CD8-positive, alpha-beta memory T cell (primary cell): ENCODE measurements at regions not wholly inside any gene's neighbourhood (a gene's known extent, or its start where the extent isn't known, plus 50 kb on each side); places are given as distances from the start of the nearest gene placed in this dataset.

Experiments
- CTCF ChIA-PET: fragments of 350-600 bp; sonication (Branson Sonifier 250); formaldehyde crosslinking; loops from one replicate; lab custom pipeline; 2021; ENCODE audit warnings: antibody characterized with exemption; lab: Charles Lee
- POLR2A ChIA-PET: fragments of 350-600 bp; sonication (Branson Sonifier 250); formaldehyde crosslinking; loops from one replicate; lab custom pipeline; 2021; ENCODE audit warnings: antibody characterized with exemption; lab: Charles Lee
- DNase-seq, 5 donors: peaks; one replicate each; pipeline versions ENCODE4 v3.0.0 to v3.0.0-alpha.2; 2020 to 2022; ENCODE audit warnings: mixed read lengths in 1 of 5
- H3K27ac ChIP-seq: one replicate; pipeline ENCODE4 v1.7.0; 2013; ENCODE audit warnings: low read depth, mild to moderate bottlenecking, low read length, moderate library complexity
- H3K27me3 ChIP-seq: 2 replicates; pipeline ENCODE4 v1.7.0; 2013; ENCODE audit warnings: low read length, mild to moderate bottlenecking; ENCODE audit not compliant: insufficient read depth, poor library complexity, severe bottlenecking
- H3K36me3 ChIP-seq: 2 replicates; pipeline ENCODE4 v1.7.0; 2013; ENCODE audit warnings: mild to moderate bottlenecking, low read length, moderate library complexity; ENCODE audit not compliant: insufficient read depth
- H3K4me1 ChIP-seq: 2 replicates; pipeline ENCODE4 v1.7.0; 2013; ENCODE audit warnings: mild to moderate bottlenecking, low read length, moderate library complexity; ENCODE audit not compliant: insufficient read depth
- H3K4me3 ChIP-seq: 2 replicates; pipeline ENCODE4 v1.7.0; 2013; ENCODE audit warnings: mild to moderate bottlenecking, low read length
- H3K9me3 ChIP-seq: 2 replicates; pipeline ENCODE4 v1.7.0; 2013; ENCODE audit warnings: mild to moderate bottlenecking, low read length
- H3K27ac Mint-ChIP-seq, 8 donors: one replicate each; pipeline ENCODE4 v1.8.0; 2020 to 2021; ENCODE audit warnings: mixed read lengths in 8 of 8, mild to moderate bottlenecking in 6 of 8, inconsistent platforms in 3 of 8, moderate library complexity in 3 of 8
- H3K27me3 Mint-ChIP-seq, 2 donors: one replicate each; pipeline ENCODE4 v1.8.0; 2020 to 2021; ENCODE audit warnings: mixed read lengths in 2 of 2, mild to moderate bottlenecking in 1 of 2, moderate library complexity in 1 of 2
- H3K36me3 Mint-ChIP-seq, 3 donors: one replicate each; pipeline ENCODE4 v1.8.0; 2020 to 2021; ENCODE audit warnings: mixed read lengths in 3 of 3, inconsistent platforms in 1 of 3, mild to moderate bottlenecking in 1 of 3
- H3K4me1 Mint-ChIP-seq, 3 donors: one replicate each; pipeline ENCODE4 v1.8.0; 2020 to 2021; ENCODE audit warnings: mixed read lengths in 3 of 3, inconsistent platforms in 1 of 3, mild to moderate bottlenecking in 1 of 3
- H3K4me3 Mint-ChIP-seq, 7 donors: one replicate each; pipeline ENCODE4 v1.8.0; 2020 to 2021; ENCODE audit warnings: mixed read lengths in 7 of 7, mild to moderate bottlenecking in 6 of 7, moderate library complexity in 4 of 7, inconsistent platforms in 2 of 7
- H3K9me3 Mint-ChIP-seq, 5 donors: one replicate each; pipeline ENCODE4 v1.8.0; 2020 to 2022; ENCODE audit warnings: mixed read lengths in 5 of 5, mild to moderate bottlenecking in 3 of 5, moderate library complexity in 2 of 5, inconsistent platforms in 1 of 5

DNA sequence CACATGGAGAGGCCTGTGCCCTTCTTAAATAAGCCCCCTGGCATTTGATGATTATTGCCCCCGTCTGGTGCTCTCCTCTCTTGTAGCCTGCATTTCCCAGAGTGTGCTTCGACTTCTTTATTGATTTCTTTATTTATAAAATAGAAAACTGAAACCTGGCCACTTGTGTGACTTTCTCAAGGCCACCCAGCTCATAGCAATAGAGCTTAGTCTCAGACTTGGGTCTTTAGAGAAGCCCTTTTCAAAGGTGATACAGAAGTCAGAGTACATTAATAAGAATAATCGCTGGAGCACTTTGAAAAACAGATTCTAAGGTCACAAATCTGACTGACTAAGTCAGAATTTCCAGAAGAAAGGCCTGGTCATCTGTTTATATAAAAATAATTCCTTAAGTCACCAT is 86.6 kb downstream of the NOC3L start:
- Histone ChIP-seq H3K4me1 (no peaks in the 10 kb centered on the region), H3K4me3 (no peak overlapping the region), H3K9me3 (no peaks in the 10 kb centered on the region), H3K27me3 (no peaks in the 10 kb centered on the region), H3K27ac (no peak overlapping the region), H3K36me3 (no peaks in the 10 kb centered on the region)
- no peak overlapping the region for H3K27ac Mint-ChIP-seq
- peaks cover 2 to 8% (median 8%) of the 10 kb centered on the region in 3 donors for H3K4me1 Mint-ChIP-seq
- no peak for DNase-seq
- CTCF ChIA-PET, result interaction anchor here (1.1 kb wide), 1 partner anchor 14 kb away, joined by 4 read pairs; no protein-coding TSS in a partner anchor
- peaks cover 0 to 8% of the 10 kb centered on the region in 2 donors for H3K27me3 Mint-ChIP-seq
- peaks cover 10 to 22% (median 16%) of the 10 kb centered on the region in 5 donors for H3K9me3 Mint-ChIP-seq
- H3K4me3 Mint-ChIP-seq, result no peak overlapping the region
- peaks cover 0 to 9% (median 0%) of the 10 kb centered on the region in 3 donors for H3K36me3 Mint-ChIP-seq
- POLR2A ChIA-PET, result no interaction called here

DNA sequence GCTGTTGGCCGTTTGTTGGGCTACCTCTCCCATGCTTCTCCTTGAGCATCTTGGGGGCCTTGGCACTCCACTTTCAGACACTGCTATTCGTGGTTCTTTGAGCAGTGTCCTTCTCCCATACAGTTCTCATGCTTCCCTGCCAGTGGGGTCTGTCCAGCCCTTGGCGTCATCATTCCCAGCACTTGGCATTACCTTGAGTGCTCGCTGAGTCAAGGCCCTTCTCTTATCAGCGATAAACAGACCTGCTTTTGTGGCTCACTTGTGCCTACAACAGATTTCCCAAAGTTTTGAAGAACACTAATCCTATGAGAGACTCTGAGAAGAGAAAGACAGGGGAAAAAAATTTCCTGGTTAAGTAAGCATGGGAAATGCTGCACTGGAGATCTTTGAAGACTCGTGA is 85.3 kb downstream of the NOC3L start:
- H3K9me3 Mint-ChIP-seq, result peaks cover 0 to 11% (median 10%) of the 10 kb centered on the region in 5 donors
- ChIA-PET POLR2A (no interaction called here), CTCF (interaction anchor here (0.6 kb wide), 1 partner anchor 192 kb away, joined by 3 read pairs; no protein-coding TSS in a partner anchor)
- no peak for DNase-seq
- no peak overlapping the region for H3K4me3 ChIP-seq
- no peak overlapping the region for H3K4me3 Mint-ChIP-seq
- H3K4me1 ChIP-seq, result no peaks in the 10 kb centered on the region
- H3K36me3 ChIP-seq, result no peaks in the 10 kb centered on the region
- peaks cover 0 to 6% (median 0%) of the 10 kb centered on the region in 3 donors for H3K36me3 Mint-ChIP-seq
- H3K4me1 Mint-ChIP-seq, result peaks cover 2 to 8% (median 8%) of the 10 kb centered on the region in 3 donors
- H3K27ac Mint-ChIP-seq, result no peak overlapping the region
- no peak overlapping the region for H3K27ac ChIP-seq
- H3K27me3 Mint-ChIP-seq, result peaks cover 0 to 7% of the 10 kb centered on the region in 2 donors
- H3K9me3 ChIP-seq, result no peaks in the 10 kb centered on the region
- no peaks in the 10 kb centered on the region for H3K27me3 ChIP-seq

DNA sequence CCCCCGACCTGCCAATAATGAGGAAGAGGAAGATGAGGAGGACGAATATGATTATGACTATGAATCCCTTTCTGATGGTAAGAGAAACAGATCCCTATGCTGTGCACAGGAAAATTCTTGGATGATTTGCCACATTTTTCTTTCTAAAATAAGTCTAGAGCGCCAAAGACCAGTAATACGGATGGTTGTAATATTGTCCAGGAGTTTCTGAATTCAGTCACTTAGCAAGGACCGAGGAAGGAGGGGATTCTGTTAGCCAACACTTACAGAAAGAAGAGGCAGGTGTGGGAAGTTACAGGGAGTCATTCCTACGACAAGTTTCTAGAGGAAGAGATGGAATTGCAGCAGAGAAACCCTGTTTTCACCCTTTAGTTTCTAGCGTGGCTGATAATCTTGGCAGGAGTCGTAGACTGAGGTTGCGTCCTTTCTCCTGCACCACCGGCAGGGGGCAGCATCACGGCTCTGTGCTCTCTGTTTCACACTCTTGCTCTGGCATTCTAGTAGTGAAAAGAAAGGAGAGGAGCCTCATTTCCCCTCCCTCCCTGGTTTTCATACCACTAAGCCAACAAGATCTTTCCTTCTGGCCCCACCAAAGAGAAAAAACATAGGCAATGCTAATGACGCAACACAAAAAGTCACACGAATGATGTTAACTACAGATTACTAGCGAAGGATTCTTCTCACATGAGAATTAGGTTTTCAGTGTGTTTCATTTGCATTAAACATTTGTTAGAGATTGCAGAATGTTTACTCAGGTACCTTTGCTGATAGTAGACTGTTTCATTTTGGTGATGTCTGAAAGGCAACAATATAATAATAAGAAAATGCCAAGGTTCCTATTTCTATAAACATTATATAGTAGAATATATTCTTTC is 82.7 kb downstream of the NOC3L start:
- H3K27me3 ChIP-seq, result no peaks in the 10 kb centered on the region
- peaks cover 7 to 8% of the 10 kb centered on the region in 2 donors for H3K27me3 Mint-ChIP-seq
- peaks cover 2 to 8% (median 8%) of the 10 kb centered on the region in 3 donors for H3K4me1 Mint-ChIP-seq
- H3K4me3 Mint-ChIP-seq, result no peak overlapping the region
- no peaks in the 10 kb centered on the region for H3K36me3 Mint-ChIP-seq
- H3K4me1 ChIP-seq, result no peaks in the 10 kb centered on the region
- POLR2A ChIA-PET, result no interaction called here
- no peak overlapping the region for H3K27ac ChIP-seq
- DNase-seq, result peak; percentile 15 to 57 (median 27)
- H3K4me3 ChIP-seq, result no peak overlapping the region
- H3K27ac Mint-ChIP-seq, result no peak overlapping the region
- CTCF ChIA-PET, result interaction anchor here (1.1 kb wide), 1 partner anchor 40 kb away, joined by 7 read pairs; no protein-coding TSS in a partner anchor
- no peaks in the 10 kb centered on the region for H3K36me3 ChIP-seq
- no peaks in the 10 kb centered on the region for H3K9me3 ChIP-seq
- H3K9me3 Mint-ChIP-seq, result no peaks in the 10 kb centered on the region

DNA sequence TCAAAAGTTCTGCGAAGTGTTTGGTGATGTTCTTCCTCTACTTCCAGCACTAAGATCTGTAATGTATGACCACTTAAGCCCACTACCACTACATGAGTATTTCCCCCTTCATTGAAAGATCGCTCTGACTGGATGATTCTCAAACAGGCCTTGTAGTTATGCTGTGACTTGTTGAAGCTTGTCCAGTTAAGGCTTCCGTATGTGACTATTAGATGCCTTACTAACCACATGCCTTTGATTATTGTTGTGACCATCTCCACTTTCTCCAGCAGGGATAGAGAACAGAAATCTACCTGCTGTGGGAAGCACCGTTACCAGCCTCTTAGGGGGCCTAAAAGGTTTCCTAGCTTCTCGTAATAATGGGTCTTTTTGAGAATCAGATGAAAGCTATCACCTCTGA is 81.1 kb downstream of the NOC3L start:
- peaks cover 4 to 17% of the 10 kb centered on the region in 2 donors for H3K27me3 Mint-ChIP-seq
- POLR2A ChIA-PET, result no interaction called here
- no peaks in the 10 kb centered on the region for H3K27me3 ChIP-seq
- no peaks in the 10 kb centered on the region for H3K4me1 ChIP-seq
- H3K9me3 ChIP-seq, result no peaks in the 10 kb centered on the region
- DNase-seq, result no peak
- H3K4me1 Mint-ChIP-seq, result peaks cover 2 to 8% (median 8%) of the 10 kb centered on the region in 3 donors
- H3K27ac Mint-ChIP-seq, result no peak overlapping the region
- CTCF ChIA-PET, result no interaction called here
- H3K4me3 Mint-ChIP-seq, result no peak overlapping the region
- H3K27ac ChIP-seq, result no peak overlapping the region
- no peak overlapping the region for H3K4me3 ChIP-seq
- no peaks in the 10 kb centered on the region for H3K9me3 Mint-ChIP-seq
- no peaks in the 10 kb centered on the region for H3K36me3 ChIP-seq
- no peaks in the 10 kb centered on the region for H3K36me3 Mint-ChIP-seq

DNA sequence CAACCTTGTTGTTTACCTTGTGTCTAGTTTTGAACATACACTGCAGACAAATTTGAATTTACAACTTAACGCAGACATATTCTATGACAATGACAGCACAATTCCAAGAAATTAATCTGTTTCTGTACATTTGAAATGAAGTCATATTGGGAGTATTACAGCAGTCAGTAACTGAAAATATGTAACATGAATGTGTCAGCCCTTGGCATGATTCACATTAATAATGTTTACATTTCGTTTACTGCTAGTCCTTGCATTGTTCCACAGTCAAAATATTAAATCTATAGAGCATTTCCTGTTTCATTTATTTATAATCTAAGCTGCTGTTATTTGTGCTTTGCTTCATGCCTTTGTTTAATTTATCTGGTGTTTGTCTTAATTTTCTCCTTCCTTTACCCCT is 80.4 kb downstream of the NOC3L start:
- Histone ChIP-seq H3K27ac (no peak overlapping the region), H3K4me3 (no peak overlapping the region), H3K9me3 (no peaks in the 10 kb centered on the region), H3K36me3 (no peaks in the 10 kb centered on the region), H3K4me1 (no peaks in the 10 kb centered on the region), H3K27me3 (no peaks in the 10 kb centered on the region)
- Mint-ChIP-seq H3K9me3 (no peaks in the 10 kb centered on the region), H3K27me3 (peaks cover 4 to 19% of the 10 kb centered on the region in 2 donors), H3K4me3 (peak overlapping the region in 1 of 7 donors; percentile 20), H3K36me3 (no peaks in the 10 kb centered on the region), H3K27ac (no peak overlapping the region), H3K4me1 (peaks cover 2 to 8% (median 8%) of the 10 kb centered on the region in 3 donors)
- CTCF ChIA-PET, result no interaction called here
- no peak for DNase-seq
- POLR2A ChIA-PET, result no interaction called here
